ENCODE measurements at regions not wholly inside any gene's neighbourhood (a gene's known extent, or its start where the extent isn't known, plus 50 kb on each side); places are given as distances from the start of the nearest gene placed in this dataset.
"Not testable (repeated sequence)": the region's sequence is repeated elsewhere in the genome, so short reads cannot be mapped to it uniquely, and the experiment has no call there.

GRCh38 chr5:45094876-45095440, 286.2 kb downstream of the MRPS30 start:
- H3K27ac Mint-ChIP-seq = no peak overlapping the region
- CTCF ChIA-PET = no interaction called here
- intact Hi-C loops (cut with micrococcal nuclease) = no loop called here
- no peaks in the 10 kb centered on the region for H3K4me1 Mint-ChIP-seq (ENCODE audit: low read depth)
- POLR2A ChIA-PET = no interaction called here
- H3K36me3 Mint-ChIP-seq = no peaks in the 10 kb centered on the region
- H3K4me3 Mint-ChIP-seq = no peak overlapping the region
- no peak for DNase-seq
- no peaks in the 10 kb centered on the region for H3K27me3 Mint-ChIP-seq
- peaks cover 3% of the 10 kb centered on the region for H3K9me3 Mint-ChIP-seq

- Mint-ChIP-seq H3K27me3 (no peaks in the 10 kb centered on the region), H3K4me3 (no peak overlapping the region), H3K36me3 (no peaks in the 10 kb centered on the region), H3K4me1 (ENCODE audit: low read depth) (no peaks in the 10 kb centered on the region), H3K27ac (no peak overlapping the region), H3K9me3 (peaks cover 12% of the 10 kb centered on the region)
- no peak for DNase-seq
- CTCF ChIA-PET = no interaction called here
- intact Hi-C loops (cut with micrococcal nuclease) = no loop called here
- POLR2A ChIA-PET = no interaction called here
Observed at GRCh38 chr5:45098483-45098882, 289.7 kb downstream of the MRPS30 start.

GRCh38 chr5:45101146-45101545, 292.4 kb downstream of the MRPS30 start:
- Mint-ChIP-seq H3K9me3 (peaks cover 17% of the 10 kb centered on the region), H3K27me3 (no peaks in the 10 kb centered on the region), H3K4me3 (no peak overlapping the region), H3K36me3 (no peaks in the 10 kb centered on the region), H3K27ac (no peak overlapping the region), H3K4me1 (ENCODE audit: low read depth) (no peaks in the 10 kb centered on the region)
- intact Hi-C loops (cut with micrococcal nuclease) = no loop called here
- POLR2A ChIA-PET = no interaction called here
- no peak for DNase-seq
- CTCF ChIA-PET = no interaction called here

- Mint-ChIP-seq H3K4me1 (ENCODE audit: low read depth) (no peaks in the 10 kb centered on the region), H3K9me3 (peaks cover 13% of the 10 kb centered on the region), H3K36me3 (no peaks in the 10 kb centered on the region), H3K27me3 (no peaks in the 10 kb centered on the region), H3K27ac (no peak overlapping the region), H3K4me3 (no peak overlapping the region)
- POLR2A ChIA-PET = no interaction called here
- CTCF ChIA-PET = no interaction called here
- DNase-seq = no peak
- intact Hi-C loops (cut with micrococcal nuclease) = no loop called here
Observed at GRCh38 chr5:45105491-45105994, 296.8 kb downstream of the MRPS30 start.

GRCh38 chr5:45109062-45109461, 300.3 kb downstream of the MRPS30 start:
- POLR2A ChIA-PET = no interaction called here
- H3K27me3 Mint-ChIP-seq = no peaks in the 10 kb centered on the region
- H3K4me3 Mint-ChIP-seq = no peak overlapping the region
- CTCF ChIA-PET = interaction anchor here (0.6 kb wide), 1 partner anchor 302 kb away, joined by 3 read pairs; no protein-coding TSS in a partner anchor
- intact Hi-C loops (cut with micrococcal nuclease) = no loop called here
- no peaks in the 10 kb centered on the region for H3K36me3 Mint-ChIP-seq
- no peak overlapping the region for H3K27ac Mint-ChIP-seq
- DNase-seq = no peak
- peaks cover 5% of the 10 kb centered on the region for H3K9me3 Mint-ChIP-seq
- H3K4me1 Mint-ChIP-seq (ENCODE audit: low read depth) = no peaks in the 10 kb centered on the region

GRCh38 chr5:45109636-45110035, 300.9 kb downstream of the MRPS30 start:
- no peak overlapping the region for H3K4me3 Mint-ChIP-seq
- ChIA-PET CTCF (interaction anchor here (0.6 kb wide), 1 partner anchor 303 kb away, joined by 3 read pairs; no protein-coding TSS in a partner anchor), POLR2A (no interaction called here)
- intact Hi-C loops (cut with micrococcal nuclease) = no loop called here
- no peak for DNase-seq
- H3K27me3 Mint-ChIP-seq = no peaks in the 10 kb centered on the region
- H3K9me3 Mint-ChIP-seq = peaks cover 5% of the 10 kb centered on the region
- H3K27ac Mint-ChIP-seq = no peak overlapping the region
- no peaks in the 10 kb centered on the region for H3K36me3 Mint-ChIP-seq
- H3K4me1 Mint-ChIP-seq (ENCODE audit: low read depth) = no peaks in the 10 kb centered on the region

GRCh38 chr5:45110399-45110798, 301.7 kb downstream of the MRPS30 start:
- no peaks in the 10 kb centered on the region for H3K27me3 Mint-ChIP-seq
- H3K27ac Mint-ChIP-seq = no peak overlapping the region
- POLR2A ChIA-PET = no interaction called here
- H3K36me3 Mint-ChIP-seq = no peaks in the 10 kb centered on the region
- CTCF ChIA-PET = no interaction called here
- DNase-seq = no peak
- no peaks in the 10 kb centered on the region for H3K9me3 Mint-ChIP-seq
- H3K4me3 Mint-ChIP-seq = no peak overlapping the region
- H3K4me1 Mint-ChIP-seq (ENCODE audit: low read depth) = no peaks in the 10 kb centered on the region
- intact Hi-C loops (cut with micrococcal nuclease) = no loop called here

GRCh38 chr5:45113726-45114125, 305.0 kb downstream of the MRPS30 start:
- DNase-seq = no peak
- H3K4me3 Mint-ChIP-seq = no peak overlapping the region
- no peaks in the 10 kb centered on the region for H3K36me3 Mint-ChIP-seq
- no peak overlapping the region for H3K27ac Mint-ChIP-seq
- CTCF ChIA-PET = no interaction called here
- intact Hi-C loops (cut with micrococcal nuclease) = no loop called here
- no peaks in the 10 kb centered on the region for H3K27me3 Mint-ChIP-seq
- POLR2A ChIA-PET = no interaction called here
- H3K9me3 Mint-ChIP-seq = peaks cover 10% of the 10 kb centered on the region
- H3K4me1 Mint-ChIP-seq (ENCODE audit: low read depth) = no peaks in the 10 kb centered on the region

- no peak for DNase-seq
- no peaks in the 10 kb centered on the region for H3K4me1 Mint-ChIP-seq (ENCODE audit: low read depth)
- CTCF ChIA-PET = no interaction called here
- intact Hi-C loops (cut with micrococcal nuclease) = no loop called here
- no peak overlapping the region for H3K27ac Mint-ChIP-seq
- no peaks in the 10 kb centered on the region for H3K36me3 Mint-ChIP-seq
- H3K9me3 Mint-ChIP-seq = peaks cover 10% of the 10 kb centered on the region
- H3K27me3 Mint-ChIP-seq = no peaks in the 10 kb centered on the region
- POLR2A ChIA-PET = no interaction called here
- H3K4me3 Mint-ChIP-seq = no peak overlapping the region
Observed at GRCh38 chr5:45132972-45133371, 324.2 kb downstream of the MRPS30 start.

- Mint-ChIP-seq H3K4me1 (ENCODE audit: low read depth) (no peaks in the 10 kb centered on the region), H3K36me3 (no peaks in the 10 kb centered on the region), H3K27ac (no peak overlapping the region), H3K27me3 (no peaks in the 10 kb centered on the region), H3K4me3 (no peak overlapping the region), H3K9me3 (peaks cover 3% of the 10 kb centered on the region)
- intact Hi-C loops (cut with micrococcal nuclease) = no loop called here
- ChIA-PET POLR2A (no interaction called here), CTCF (no interaction called here)
- no peak for DNase-seq
Observed at GRCh38 chr5:45162974-45163373, 354.2 kb downstream of the MRPS30 start.

- H3K27me3 Mint-ChIP-seq = no peaks in the 10 kb centered on the region
- intact Hi-C loops (cut with micrococcal nuclease) = no loop called here
- H3K36me3 Mint-ChIP-seq = no peaks in the 10 kb centered on the region
- ChIA-PET CTCF (no interaction called here), POLR2A (no interaction called here)
- H3K27ac Mint-ChIP-seq = no peak overlapping the region
- peaks cover 2% of the 10 kb centered on the region for H3K9me3 Mint-ChIP-seq
- H3K4me1 Mint-ChIP-seq (ENCODE audit: low read depth) = no peaks in the 10 kb centered on the region
- no peak overlapping the region for H3K4me3 Mint-ChIP-seq
- no peak for DNase-seq
Observed at GRCh38 chr5:45171563-45171962, 362.8 kb downstream of the MRPS30 start.

- intact Hi-C loops (cut with micrococcal nuclease); H3K27ac Mint-ChIP-seq; DNase-seq; CTCF ChIA-PET; H3K27me3 Mint-ChIP-seq; POLR2A ChIA-PET; H3K9me3 Mint-ChIP-seq; H3K36me3 Mint-ChIP-seq; H3K4me1 Mint-ChIP-seq (ENCODE audit: low read depth); H3K4me3 Mint-ChIP-seq: not testable (repeated sequence)
Observed at GRCh38 chr5:45172634-45173033, 363.9 kb downstream of the MRPS30 start.

GRCh38 chr5:45179686-45180085, 370.9 kb downstream of the MRPS30 start:
- intact Hi-C loops (cut with micrococcal nuclease) = no loop called here
- H3K36me3 Mint-ChIP-seq = no peaks in the 10 kb centered on the region
- H3K4me1 Mint-ChIP-seq (ENCODE audit: low read depth) = no peaks in the 10 kb centered on the region
- H3K9me3 Mint-ChIP-seq = peaks cover 2% of the 10 kb centered on the region
- no peak for DNase-seq
- H3K27ac Mint-ChIP-seq = no peak overlapping the region
- ChIA-PET POLR2A (no interaction called here), CTCF (no interaction called here)
- H3K4me3 Mint-ChIP-seq = no peak overlapping the region
- no peaks in the 10 kb centered on the region for H3K27me3 Mint-ChIP-seq
